C4-2B (cell line): ENCODE measurements at regions not wholly inside any gene's neighbourhood (a gene's known extent, or its start where the extent isn't known, plus 50 kb on each side); places are given as distances from the start of the nearest gene placed in this dataset.

Experiments used
- H3K27ac ChIP-seq: fragments of 450-650 bp; 2 replicates; pipeline ENCODE4 v1.5.1; 2017
- ZFX ChIP-seq: fragments of 450-650 bp; IDR thresholded peaks from 2 replicates; pipeline ENCODE4 v1.6.1; 2017
- TF ChIP-seq, protein P1 (sequence below): fragments of 450-650 bp; conservative IDR thresholded peaks from 2 replicates; pipeline ENCODE4 v1.5.1; 2017; ENCODE audit warnings: mild to moderate bottlenecking

DNA sequence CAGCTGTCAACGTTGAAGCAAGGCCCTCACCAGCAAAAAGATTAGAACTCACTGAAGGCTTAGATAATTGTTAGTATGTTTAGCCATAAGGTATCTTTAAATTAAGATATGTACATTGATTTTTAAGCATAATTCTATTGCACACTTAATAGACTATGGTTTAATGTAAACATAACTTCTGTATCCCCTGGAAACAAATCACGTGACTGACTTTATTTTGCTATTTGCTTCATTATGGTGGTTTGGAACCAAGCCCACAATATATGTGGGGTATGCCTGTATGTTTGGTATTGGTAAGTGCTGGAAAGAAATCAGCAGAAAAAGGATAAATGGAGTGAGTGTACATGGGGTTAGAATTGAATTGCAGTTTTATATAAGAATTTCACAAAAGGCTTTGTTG lies 111.9 kb downstream of the NMUR2 start:
- TF ChIP-seq, protein P1, sequence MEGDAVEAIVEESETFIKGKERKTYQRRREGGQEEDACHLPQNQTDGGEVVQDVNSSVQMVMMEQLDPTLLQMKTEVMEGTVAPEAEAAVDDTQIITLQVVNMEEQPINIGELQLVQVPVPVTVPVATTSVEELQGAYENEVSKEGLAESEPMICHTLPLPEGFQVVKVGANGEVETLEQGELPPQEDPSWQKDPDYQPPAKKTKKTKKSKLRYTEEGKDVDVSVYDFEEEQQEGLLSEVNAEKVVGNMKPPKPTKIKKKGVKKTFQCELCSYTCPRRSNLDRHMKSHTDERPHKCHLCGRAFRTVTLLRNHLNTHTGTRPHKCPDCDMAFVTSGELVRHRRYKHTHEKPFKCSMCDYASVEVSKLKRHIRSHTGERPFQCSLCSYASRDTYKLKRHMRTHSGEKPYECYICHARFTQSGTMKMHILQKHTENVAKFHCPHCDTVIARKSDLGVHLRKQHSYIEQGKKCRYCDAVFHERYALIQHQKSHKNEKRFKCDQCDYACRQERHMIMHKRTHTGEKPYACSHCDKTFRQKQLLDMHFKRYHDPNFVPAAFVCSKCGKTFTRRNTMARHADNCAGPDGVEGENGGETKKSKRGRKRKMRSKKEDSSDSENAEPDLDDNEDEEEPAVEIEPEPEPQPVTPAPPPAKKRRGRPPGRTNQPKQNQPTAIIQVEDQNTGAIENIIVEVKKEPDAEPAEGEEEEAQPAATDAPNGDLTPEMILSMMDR: no peak
- no peak for TF ChIP-seq ZFX
- no peak overlapping the region for H3K27ac ChIP-seq

DNA sequence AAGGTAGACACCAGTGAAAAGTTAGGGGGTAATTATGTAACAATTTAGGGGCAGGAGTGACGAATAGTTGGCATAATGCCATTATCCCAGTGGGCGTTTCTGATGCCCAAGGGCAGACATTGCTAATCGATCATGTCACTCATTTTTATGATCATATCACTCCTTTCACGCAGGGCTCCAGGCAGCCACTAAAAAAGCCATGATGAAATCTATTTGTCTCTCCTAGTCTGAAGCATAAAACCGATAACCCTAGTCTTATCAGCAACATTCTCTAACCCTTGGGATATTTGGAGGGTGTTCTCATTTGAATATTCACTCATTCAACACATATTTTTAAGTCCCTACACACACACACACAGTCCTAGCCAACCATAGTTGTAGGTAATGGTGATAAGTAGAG lies 114.9 kb downstream of the NMUR2 start:
- TF ChIP-seq, protein P1: no peak
- TF ChIP-seq ZFX: no peak

DNA sequence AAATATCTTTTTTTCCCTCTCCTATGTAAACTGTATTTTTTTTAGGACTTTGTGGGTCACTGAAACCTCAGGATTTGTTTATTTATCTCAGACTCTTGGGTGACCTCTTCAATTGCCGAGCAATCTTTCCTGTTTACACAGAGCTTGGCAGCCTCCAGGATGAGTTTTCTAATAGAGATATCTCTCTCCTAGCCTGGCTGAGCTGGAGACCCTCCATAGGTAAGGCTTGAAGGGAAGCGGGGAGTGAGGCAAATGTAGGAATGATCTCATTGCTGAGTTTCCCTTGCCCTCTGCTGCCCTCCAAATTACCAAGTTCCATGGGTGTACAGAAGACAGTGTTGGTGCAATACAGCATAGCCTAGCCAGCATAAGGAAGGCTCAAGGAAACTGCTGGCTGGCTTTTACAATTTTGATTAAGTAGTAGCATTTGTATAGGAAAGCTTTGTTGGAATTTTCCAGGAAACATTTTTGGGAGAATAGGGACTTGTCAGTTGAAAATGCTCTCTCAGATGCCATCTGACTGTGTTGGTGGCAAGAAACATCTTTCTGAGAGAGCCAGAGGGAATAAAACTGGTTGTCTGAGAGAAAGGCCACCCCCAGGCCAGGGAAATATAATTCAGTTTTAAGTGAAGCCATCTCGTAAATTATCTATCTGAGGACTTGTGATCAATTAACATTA lies 116.0 kb downstream of the NMUR2 start:
- H3K27ac ChIP-seq: peak overlapping the region; percentile 13; the same call in 1 of the 2 replicates
- TF ChIP-seq, protein P1: no peak
- no peak for TF ChIP-seq ZFX

More for the DNA sequence above, 114.9 kb downstream of the NMUR2 start:
- no peak overlapping the region for H3K27ac ChIP-seq

DNA sequence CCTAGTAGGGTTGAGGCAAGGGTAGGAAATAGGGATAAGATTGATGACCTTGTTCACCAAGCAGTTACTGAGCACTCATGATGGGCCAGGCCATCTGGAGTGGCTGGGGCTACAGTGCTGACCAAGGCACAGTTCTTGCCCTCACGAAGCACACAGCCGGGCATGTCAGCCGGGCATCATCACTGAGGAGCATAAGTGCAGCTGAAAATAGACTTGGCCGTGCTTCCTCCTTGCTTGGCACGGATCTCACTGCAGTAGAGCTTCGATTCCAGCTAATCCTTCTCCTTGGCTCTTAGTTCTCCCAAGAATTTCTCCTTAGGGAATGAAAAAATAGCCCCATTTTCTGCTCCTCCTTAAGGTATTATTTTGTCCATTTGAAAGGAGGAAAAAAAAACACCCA lies 116.6 kb downstream of the NMUR2 start:
- no peak overlapping the region; the same call in 1 of the 2 replicates for H3K27ac ChIP-seq
- TF ChIP-seq, protein P1: no peak
- TF ChIP-seq ZFX: no peak

DNA sequence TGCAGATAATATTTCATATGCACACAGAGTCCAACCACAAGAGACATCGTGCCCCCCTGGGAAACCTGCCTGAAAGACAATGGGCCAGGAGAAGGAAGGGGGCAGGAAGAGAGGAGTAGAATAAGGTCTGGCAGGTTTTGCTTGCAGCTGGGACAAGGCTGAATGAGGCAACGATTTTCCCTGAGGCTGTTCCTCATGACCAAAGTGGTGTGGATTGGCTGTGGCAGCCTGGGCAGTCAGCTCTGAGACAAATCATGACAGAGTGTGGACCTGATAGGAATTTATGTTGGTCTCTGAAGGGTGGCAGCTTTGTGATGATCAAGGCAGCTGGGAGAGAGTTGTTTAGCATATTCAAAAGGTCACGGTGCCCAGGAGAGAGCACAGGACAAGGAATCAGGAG lies 119.3 kb downstream of the NMUR2 start:
- H3K27ac ChIP-seq: no peak overlapping the region
- TF ChIP-seq, protein P1: no peak
- no peak for TF ChIP-seq ZFX

DNA sequence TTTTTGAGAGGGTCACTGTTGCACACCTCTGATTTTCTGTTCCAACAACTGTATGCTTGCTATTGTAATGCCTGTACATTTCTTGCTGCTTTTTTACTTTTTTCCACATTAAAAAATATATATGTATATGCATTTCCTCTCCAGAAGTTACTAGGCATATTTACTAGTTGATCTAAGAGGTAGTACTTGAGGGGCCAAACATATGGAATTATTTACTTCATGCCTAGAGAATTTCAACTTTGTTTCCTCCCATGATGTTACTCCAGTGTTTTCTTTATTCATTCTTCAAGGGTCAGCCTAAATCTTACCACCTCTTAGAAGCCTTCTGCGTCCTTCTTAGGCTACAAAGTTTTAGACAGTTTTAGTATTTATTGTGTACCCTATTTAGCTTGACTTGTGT lies 122.7 kb downstream of the NMUR2 start:
- no peak overlapping the region for H3K27ac ChIP-seq
- no peak for TF ChIP-seq ZFX
- TF ChIP-seq, protein P1: no peak

DNA sequence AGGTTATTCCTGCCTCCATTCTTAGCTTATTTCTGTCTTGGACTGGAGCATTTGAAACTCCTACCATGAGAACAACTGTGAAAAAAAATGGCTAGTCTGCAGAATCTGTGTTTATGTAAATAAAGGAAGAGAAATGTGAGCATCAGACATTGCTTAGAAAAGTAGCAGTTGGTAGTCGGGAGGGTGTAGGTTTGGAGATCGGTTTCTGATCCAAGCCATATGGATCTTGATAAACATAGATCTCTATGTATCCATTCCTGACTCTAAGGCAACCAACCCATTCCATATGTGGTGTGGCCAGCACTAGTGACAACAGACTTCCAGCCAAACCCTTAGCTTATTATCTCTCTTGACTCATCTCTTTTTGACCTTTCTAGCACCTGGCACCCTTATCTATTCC lies 127.1 kb downstream of the NMUR2 start:
- no peak overlapping the region for H3K27ac ChIP-seq
- no peak for TF ChIP-seq ZFX
- TF ChIP-seq, protein P1: no peak
